CD4-positive, alpha-beta T cell treated with Interleukin-17A for 1 hour (primary cell): ENCODE measurements at regions not wholly inside any gene's neighbourhood (a gene's known extent, or its start where the extent isn't known, plus 50 kb on each side); places are given as distances from the start of the nearest gene placed in this dataset.

Source experiments
- DNase-seq: peaks from one replicate; pipeline ENCODE4 v3.0.0-alpha.2; 2020

DNA sequence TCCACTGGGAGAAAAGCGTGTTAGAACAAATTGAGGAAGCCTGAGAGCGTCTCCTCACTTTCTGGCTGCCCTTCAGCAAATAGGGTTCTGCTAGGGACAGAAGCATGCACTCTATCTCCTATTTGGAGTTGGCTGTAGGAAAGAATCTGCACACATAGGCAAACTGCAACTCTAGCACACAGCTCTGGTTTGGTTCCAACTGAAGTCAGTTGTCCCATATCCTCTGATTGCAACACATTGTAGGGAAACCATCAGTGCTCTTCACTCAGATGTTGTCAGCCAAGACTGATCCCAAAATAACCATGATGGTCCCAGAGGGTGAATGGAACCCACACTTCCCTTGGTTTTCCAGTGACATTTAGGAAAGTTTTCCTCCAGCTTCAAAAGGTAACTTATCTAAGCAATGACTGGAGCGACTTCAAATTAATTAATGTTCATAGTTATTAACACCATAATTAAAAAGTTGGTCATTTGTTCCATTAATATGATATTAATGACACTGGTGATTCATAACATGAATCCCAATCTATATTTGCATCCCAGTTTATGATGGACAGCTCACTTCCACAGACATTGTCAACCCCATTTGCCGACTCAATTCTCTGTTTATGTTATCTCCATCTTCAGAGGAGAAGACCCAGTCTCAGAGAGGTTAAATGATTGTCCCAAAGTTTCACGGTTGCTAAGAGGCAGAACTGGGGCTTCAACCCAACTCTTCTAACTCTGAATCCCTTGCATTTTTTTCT, 136.7 kb upstream of the ZNF462 start:
- no peak for DNase-seq

GRCh38 chr9:106727969-106728368, 135.0 kb upstream of the ZNF462 start:
- DNase-seq = no peak

- no peak for DNase-seq
These were observed 134.1 kb upstream of the ZNF462 start for GRCh38 chr9:106728860-106729259.

DNA sequence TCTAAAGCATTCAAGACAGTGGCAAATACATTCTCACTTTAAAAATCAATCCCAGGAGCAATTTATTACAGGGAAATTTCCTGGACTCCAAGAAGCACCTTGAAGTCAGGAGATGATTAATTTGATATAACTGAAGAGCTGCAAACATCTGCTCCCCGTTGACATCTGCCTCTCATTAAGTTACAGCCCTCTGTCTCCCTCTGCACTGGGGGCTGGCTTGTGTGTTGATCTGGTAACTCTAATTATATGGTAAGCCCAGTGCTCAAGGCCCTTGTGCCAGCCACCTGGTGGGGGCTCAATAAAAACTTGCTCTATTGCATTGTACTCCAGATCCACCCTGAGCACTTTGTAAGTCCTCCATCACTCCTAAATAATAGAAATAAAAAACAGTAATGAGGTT, 131.1 kb upstream of the ZNF462 start:
- DNase-seq = no peak

- DNase-seq = no peak
These were observed 129.1 kb upstream of the ZNF462 start for GRCh38 chr9:106733828-106734380.

DNA sequence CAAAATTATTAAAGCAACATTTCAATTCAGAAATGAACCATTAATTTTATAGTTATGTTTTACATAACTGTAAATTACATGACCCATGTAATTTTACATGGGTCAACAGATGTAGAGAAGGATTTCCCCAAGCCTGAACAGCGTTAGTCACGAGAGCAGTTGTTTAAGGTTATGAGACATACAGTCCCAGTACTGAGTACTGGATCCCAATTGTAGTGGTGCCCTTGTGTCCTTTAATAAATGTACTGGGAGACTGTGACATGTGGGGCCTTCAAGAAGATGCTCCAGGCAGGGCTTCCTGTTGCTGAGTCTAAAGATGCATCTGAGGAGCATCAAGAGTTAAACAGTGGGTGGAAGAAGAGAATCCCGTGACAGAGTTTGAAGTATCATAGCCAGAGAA, 125.5 kb upstream of the ZNF462 start:
- no peak for DNase-seq

DNA sequence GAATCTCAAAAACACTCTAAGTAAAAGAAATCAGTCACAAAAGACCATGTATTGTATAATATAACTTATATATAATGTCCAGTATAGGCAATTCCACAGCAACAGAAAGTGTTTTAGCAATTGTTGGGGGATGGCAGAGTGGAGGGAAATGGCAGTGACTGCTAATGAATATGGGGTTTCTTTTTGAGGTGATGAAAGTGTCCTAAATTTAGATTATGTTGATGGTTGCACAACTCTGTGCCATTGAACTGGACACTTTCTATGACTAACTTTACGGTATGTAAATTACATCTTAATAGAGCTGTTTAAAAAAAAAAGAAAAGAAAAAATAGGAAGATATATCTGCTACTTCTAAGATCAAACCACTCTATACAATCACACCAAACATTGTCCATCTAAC, 124.9 kb upstream of the ZNF462 start:
- no peak for DNase-seq

DNA sequence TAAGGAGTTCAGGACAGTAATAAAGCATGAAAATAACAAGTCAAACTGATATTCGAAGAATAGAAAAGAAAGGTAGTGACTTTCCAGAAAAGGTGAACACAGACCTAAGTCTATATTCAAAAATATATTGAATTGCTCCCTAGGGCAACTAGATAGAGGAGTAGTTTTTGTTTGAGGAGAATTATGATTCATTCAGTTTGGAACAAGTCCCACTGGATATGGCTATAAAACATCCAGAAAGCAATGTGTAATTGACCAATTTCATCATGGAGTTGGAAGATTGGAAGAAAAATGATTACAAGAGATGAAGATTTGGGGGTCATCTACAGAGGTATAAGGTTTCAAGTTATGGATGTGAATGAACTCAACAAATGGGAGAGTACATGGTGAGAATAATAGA, 117.5 kb upstream of the ZNF462 start:
- no peak for DNase-seq

- no peak for DNase-seq
These were observed 117.1 kb upstream of the ZNF462 start for GRCh38 chr9:106745876-106746275.

DNA sequence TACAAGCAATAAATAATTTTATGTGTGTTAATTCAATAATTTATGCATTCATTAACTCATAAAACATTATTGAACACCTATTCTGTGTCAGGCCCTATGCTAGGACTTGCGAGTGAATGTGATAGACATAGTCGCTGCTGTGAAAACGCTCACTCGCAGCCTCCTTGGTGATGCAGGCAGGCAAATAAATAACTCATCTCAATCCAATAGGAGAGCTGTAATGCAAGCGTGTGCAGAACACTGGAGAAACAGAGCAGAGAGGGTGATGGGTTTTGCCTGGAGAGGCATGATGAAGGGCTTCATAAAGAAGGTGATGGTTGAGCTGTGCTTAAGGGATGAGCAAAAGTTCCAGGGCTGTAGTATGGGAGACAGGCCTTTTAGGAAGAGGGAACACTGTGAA, 111.3 kb upstream of the ZNF462 start:
- no peak for DNase-seq

- DNase-seq = no peak
These were observed 110.4 kb upstream of the ZNF462 start for GRCh38 chr9:106752581-106752980.

DNA sequence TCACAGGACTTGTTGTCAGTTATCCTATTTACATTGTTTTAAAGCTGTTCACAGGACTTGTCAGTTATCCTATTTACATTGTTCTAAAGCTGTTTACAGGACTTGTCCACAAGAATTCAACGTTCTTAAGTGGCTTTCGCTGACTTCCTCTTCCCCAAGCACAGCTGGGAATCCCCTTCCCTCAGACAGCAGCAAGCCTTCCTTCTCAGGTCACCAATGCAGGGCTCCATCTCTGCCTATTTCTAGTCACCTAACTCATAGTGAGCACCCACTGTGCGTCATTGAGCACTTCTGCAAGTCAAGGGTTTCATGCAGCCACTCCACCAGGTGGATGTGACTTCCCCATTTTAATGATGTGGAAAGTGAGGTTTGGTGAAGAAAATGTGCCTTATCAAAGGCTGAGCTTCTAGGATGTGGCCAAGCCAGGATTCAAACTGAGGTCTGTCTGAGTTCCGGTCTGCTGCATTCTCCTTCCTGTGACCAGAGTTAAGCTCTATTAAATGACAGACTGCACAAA, 109.8 kb upstream of the ZNF462 start:
- peak; percentile 5 for DNase-seq

- DNase-seq = no peak
These were observed 107.2 kb upstream of the ZNF462 start for GRCh38 chr9:106755736-106756135.

- no peak for DNase-seq
These were observed 105.5 kb upstream of the ZNF462 start for GRCh38 chr9:106757514-106757913.

GRCh38 chr9:106758911-106759310, 104.1 kb upstream of the ZNF462 start:
- no peak for DNase-seq

DNA sequence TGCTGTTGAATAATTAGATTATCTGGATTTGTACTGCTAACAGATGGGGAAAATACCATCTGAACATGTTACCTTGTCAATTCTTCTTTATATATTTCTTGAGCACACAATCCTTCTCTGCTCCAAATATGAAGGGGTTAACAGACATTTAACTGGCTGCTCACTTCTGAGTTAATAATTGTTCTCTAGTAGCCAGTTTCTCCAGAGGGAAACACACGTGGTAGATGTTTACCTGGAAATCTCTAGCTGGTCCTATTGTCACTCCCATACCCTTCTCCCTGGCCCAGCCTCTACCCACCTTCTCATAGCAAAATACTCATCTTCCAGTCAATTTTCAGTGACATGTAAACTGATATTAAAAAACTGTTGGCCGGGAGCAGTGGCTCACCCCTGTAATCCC, 101.5 kb upstream of the ZNF462 start:
- no peak for DNase-seq

DNA sequence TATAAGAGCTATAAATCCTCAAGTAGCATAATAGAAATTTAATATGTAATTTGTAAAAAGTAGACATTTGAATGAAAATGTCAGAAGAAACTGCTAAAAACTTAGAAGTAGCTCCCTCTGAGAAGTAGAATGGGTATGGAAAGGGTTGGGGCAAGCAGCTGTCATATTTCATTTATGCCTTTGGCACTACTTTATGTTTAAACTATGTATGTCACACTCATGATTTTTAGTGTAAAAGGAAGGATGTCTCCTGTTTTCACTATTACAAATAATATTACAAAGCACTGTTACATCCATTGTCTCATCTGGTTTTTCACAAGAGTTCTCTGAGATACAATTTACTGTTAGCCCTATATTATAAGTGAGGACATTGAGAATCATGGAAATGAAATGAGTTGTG, 96.3 kb upstream of the ZNF462 start:
- DNase-seq = no peak

- no peak for DNase-seq
These were observed 93.6 kb upstream of the ZNF462 start for GRCh38 chr9:106769331-106769730.

GRCh38 chr9:106771608-106772007, 91.4 kb upstream of the ZNF462 start:
- no peak for DNase-seq

GRCh38 chr9:106772523-106773290, 90.3 kb upstream of the ZNF462 start:
- DNase-seq = no peak

DNA sequence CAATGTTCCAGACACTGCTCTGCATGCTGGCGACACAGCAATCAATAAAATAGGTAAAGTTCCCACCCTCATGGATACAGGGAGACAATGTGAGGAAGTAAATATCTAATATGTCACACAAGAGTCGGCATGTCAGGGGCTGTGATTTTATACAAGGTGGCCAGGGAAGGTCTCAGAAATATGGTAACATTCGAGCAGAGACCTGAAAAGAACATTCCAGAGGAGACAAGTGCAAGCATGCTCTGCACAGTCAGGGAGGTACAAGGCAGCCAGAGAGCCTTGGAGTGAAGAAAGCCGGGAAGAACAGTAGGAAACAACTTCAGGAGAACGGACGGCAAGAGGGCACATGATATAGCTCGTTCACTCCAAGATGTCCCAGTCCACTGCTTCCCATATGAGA, 89.2 kb upstream of the ZNF462 start:
- DNase-seq = no peak

GRCh38 chr9:106775960-106776359, 87.0 kb upstream of the ZNF462 start:
- DNase-seq = no peak

- DNase-seq = no peak
These were observed 83.2 kb upstream of the ZNF462 start for GRCh38 chr9:106779796-106780195.

GRCh38 chr9:106783121-106783520, 79.8 kb upstream of the ZNF462 start:
- no peak for DNase-seq
